GM21717 (cell line): ENCODE measurements at regions not wholly inside any gene's neighbourhood (a gene's known extent, or its start where the extent isn't known, plus 50 kb on each side); places are given as distances from the start of the nearest gene placed in this dataset.
A peak's percentile ranks its signal among the peaks of the same experiment; 100 is the strongest.
"Not testable (repeated sequence)": the region's sequence is repeated elsewhere in the genome, so short reads cannot be mapped to it uniquely, and the experiment has no call there.

ENCODE experiments used
- ATAC-seq: cut with Tn5 transposase; IDR thresholded peaks from one replicate; pipeline ENCODE4 v1.9.1; 2021; ENCODE audit warnings: mild to moderate bottlenecking, moderate library complexity; ENCODE audit not compliant: unreplicated experiment

DNA sequence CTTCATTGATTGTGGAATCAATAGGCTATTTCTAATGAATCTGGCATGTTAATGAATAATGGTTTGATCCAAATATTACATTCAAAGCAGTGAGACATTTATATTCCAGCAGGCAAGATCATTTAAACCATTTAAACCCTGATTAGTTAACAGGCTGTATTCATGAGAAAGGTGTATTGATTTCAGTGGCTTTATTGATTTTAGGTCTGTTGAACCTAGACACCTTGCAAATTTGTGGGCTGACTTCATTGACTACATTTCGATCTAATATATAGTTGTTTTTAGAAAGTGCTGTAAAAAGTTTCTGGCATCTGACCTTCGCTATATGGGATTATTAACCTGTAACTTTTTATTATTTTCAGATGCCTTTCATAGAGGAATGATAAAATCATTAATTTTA, 900.1 kb upstream of the CITED2 start:
- ATAC-seq: no peak

DNA sequence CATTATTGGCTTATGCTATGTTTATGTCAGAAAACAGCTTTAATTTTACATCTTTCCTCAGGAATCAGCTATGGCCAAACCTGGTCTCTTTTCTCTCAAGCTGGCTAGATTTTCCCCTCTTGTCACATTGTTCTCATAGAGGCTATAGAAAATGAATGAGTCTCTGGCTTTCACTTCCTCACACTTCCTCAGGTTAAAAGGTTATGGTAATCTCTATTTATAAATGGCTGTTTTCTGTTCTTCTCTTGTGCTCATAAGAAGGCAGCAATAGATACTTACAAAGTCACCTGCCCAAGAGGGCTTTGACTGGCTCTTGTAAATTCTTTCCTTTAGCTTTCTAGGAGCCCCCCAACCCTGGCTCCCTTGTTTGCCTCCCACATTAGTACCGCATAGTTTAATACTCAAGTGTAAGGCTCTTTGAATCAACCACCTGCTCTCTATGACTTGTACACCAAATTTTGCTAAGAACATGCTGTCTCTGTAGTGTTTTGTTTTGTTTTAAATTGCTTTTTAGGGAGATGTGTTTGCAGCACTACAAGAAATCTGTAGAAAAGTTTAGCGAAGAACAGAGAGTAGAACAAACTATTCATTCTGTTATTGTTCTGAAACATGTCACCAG, 897.4 kb upstream of the CITED2 start:
- ATAC-seq: peak; percentile 100

DNA sequence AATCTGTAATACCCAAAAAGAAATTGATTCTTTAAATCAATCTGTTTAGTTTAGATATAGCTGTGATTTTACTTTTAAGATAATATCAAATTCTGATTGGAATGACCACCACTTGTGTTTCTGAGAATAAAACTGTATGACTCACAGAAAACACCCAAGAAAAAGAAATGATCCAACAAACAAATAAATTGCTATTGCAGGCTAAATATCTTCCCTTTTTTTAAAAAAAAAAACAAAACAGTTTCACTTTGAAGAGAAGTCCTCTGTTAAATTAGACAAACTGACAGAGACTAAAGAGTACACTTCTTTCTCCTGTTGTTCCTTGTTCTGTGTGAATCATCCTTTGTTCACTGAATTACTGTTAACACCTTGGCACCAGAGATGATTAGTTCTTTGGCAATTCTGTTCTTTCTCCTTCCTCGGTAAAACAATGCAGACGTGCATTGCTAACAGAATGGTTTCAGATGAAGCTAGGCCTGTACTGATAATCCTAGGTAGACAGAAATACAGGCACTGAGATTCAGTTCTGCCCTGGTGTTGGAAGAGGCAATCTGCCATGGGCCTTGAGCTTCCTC, 895.2 kb upstream of the CITED2 start:
- no peak for ATAC-seq

DNA sequence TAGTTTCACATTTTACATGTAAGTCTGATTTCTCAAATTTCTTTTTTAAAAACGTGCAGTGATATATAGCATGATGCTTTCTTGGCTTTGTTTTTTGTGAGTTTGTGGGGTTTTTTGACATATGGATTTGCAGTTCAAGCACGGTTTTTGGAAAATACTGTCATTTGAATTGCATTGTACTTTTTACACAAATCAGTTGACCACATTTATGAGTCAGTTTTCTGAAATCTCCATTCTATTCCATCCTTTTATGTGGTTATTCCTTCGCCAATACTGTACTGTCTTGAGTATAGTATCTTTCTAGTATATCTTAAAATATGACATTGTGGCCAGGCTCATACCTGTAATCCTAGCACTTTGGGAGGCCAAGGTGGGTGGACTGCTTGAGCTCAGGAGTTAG, 890.0 kb upstream of the CITED2 start:
- no peak for ATAC-seq

DNA sequence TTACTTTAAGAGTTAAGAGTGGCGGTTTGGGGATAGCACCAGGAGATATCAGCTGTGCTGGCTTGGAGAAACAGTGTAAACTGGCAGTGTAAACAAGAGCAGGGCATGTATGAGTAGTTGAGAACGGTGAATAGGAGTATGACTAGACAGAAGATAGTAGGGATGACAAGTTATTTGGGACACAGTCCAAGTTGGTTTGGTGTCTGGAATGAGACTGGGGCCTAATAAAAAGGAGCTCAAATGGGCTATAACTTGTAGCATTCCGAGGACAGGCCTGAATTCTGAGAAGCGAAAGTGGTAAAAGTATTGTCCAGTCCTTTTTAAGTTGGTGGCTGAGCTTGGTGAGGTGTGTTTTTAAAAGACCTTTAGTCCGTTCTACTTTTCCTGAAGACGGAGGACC, 883.9 kb upstream of the CITED2 start:
- not testable (repeated sequence) for ATAC-seq

DNA sequence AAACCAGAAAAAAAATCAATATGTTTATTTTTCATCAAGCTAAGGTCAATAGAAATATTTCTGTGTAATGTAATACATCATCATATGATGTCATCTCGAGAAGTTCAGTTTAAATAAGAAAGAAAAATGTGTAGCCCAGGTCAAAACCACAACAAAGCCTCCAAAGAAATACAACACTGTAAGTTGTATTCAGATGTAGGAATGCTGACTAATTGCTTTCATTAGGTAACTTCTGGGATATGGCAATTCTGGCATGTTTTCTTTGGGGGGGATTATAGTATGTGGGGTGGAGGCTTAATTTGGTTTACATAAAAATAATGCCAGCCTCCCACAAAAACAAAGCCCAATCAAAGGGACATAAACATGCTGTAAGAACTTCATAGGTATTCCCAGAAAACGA, 881.8 kb upstream of the CITED2 start:
- no peak for ATAC-seq

DNA sequence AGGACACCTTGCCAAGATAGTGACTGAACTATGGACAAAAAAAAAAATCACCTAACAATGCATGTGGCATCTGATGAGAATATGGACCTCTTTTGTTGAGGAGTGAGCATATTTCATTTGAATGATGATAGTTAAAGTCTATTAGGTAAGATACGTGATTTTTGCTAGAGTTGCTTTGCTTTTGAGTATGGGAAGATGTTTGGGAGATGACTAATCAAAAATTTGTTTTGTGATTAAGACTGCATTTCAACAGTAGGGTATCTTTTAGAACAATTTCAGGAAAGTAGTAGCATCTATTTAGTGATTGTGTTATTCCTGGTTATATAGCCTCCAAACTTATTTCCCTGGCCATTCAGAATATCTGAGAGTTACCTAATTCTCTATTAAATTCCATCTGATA, 878.6 kb upstream of the CITED2 start:
- no peak for ATAC-seq

DNA sequence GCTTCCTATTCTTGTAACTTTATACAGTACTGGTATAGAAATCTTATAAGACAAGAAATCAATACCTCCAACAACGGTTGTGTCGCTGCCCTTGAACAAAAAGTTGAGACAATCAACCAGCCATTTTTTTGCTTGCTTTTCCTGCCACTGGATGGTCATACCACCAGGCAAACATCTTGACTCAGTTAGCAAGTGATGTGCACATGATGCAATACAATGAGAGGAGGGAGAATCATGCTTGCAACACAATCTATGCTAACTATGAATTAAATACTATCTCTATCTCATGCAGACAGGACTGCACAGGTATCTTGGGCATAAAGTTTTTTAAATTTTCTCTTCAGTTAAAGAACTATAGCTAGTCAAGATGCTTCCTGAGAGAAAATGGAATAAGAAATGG, 877.7 kb upstream of the CITED2 start:
- no peak for ATAC-seq

DNA sequence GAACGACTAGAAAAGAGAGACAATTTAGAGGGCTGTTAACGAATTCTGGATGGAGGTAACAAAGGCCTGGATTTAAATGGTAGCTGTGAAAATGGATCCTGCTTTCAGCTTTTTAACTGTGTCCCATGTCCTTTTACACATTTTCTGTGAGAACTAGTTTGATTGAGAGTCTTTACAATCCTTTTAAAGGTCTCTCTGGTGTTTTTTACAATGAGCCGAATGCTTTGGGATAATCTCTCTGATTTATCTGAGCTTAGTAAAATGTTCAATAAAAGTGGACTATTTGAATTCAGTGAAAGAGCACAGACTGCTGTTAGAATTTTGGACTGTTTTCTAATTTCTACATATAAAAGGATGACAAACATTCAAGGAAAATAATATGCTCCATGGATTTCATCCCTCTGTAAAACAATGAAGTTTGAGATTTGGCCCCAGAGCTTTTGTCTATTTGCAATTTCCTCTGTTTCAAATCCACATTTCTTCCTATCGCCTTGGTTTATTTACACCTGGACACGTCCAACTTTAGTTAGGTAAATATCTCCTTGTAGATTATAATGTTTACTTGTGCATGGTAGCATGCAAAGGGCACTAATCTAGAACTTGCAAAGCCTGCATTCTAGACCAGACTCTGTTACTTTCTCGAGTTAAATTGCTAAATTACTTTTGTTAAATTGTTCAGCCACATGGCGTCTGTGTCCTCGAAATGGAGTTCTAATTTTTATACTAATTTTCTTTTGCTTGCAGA, 871.0 kb upstream of the CITED2 start:
- no peak for ATAC-seq

DNA sequence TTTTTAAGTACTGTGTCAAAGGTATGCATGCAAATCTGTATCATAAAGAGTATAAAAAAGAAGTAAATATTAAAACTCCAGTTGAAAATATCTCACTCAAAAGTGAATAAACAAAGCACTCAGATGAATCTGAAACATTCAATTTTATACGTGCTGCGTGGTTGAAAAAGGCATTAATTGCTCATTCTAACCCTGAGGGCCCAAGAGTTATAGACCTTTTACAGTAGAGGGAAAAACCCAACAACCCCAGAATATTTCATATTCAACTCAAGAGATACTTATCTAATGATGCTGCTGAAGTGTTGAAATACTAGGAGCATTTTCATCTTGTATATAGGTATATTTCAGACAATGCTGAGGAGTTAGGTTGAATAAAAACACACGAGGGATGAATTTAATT, 862.8 kb upstream of the CITED2 start:
- ATAC-seq: no peak

DNA sequence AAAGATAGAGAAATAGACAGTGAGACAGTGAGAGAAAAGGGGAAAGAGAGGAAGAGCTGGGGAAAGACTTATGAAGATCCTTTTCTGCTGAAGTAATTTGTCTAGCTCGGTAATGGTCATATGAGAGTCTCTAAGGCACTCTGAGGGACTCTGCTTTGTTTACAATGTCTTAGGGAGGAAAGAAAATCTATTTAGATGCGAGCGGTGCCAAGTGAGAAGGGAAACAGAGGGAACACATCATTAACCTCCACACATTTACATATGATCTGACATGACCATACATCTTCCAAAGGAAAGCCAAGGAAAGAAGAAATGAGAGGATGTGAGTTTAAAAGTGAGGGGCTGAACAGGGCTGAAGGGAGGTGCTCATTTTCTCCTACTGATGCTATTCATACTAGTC, 862.3 kb upstream of the CITED2 start:
- ATAC-seq: no peak

DNA sequence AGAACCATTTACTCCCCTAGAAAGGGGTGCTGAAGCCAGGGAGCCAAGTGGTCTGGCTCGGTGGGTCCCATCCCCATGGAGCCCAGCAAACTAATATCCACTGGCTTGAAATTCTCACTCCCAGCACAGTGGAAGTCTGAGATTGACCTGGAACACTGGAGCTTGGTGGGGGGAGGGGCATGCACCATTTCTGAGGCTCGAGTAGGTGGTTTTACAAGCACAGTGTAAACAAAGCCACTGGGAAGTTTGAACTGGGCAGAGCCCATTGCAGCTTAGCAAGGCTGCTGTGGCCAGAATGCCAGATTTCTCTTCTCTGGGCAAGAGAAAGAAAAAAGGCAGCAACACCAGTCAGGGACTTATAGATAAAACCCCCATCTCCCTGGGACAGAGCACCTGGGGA, 855.8 kb upstream of the CITED2 start:
- ATAC-seq: no peak

DNA sequence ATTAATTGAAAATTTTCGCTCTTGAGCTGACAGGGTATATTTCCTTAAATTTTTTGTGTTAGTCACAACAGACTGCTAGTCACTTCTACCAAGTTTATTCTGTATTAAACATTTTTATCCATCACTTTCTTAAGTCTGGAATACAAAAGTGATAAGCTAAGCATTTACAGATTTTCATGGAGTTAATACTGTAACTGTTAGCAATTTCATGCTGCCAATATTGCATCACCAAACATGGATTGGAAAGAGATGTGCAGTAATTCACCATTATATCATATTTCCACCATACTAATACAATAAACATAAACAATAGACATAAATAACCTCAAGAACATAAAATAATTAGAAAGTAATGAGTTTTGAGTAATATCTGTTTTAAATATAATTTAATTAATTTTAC, 854.0 kb upstream of the CITED2 start:
- ATAC-seq: no peak

DNA sequence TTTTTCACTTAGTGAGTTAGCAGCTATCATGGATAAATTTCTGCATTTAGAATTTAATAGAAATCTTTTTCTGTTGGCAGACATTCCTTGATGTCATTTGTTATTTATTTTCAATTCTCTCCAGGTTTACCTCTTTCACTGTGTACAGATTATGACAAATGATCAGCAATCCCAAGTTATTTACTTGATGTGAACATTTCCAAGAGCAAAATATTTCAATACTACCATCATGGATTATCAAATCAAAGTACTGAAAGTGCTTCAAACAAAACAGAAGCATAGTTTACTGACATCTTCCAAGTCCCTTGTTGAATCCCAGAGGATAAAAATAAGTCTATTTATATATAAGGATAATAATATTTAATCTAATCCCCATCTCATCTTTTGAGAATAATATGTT, 852.2 kb upstream of the CITED2 start:
- no peak for ATAC-seq

DNA sequence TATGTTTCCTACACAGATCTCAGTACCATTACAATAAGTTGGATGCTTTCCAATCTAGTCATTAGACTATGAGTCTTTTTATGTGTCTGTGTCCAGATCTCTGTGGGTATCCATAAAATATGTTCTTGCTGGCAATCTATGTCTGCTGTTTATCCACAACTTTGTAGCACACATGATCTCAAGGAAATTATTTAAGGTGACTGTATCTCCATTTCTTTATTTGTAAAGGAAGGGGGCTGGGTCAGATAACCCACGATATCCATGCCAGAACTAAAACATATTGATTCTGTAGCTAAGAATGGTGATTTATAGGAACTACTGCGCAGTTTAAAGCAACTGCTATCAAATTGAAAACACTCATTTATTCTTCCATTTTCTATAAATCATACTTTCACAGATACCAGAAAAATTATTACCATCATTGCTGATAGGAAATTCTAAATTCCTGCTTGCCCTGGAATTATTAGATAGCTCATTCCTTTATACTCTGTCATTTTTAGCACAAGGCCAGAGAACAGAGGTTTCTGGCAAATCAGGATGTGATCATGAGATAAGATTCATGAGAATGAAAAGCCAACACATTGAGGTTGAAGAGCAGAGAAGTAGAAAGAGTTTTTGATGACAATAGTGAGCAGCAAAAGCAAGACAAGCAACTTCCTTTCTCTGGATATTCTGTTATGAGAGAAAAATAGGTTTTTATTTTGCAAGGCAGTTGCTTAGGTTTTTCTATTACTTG, 851.4 kb upstream of the CITED2 start:
- no peak for ATAC-seq

DNA sequence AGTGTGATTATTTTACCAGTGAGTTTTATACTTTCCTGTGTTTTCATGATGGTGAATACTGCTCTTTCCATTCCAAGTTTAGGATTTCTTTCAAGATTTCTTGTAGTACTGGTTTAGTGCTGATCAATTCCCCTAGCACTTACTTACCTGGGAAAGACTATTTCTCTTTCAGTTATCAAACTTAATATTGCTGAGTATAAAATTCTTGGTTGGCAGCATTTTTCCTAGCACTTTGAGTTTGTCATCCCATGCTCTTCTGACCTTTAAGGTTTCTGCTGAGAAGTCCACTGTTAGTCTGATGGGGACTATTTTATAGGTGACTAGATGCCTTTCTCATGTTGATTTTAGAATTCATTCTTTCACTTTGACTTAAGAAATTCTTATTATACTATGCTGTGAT, 842.8 kb upstream of the CITED2 start:
- no peak for ATAC-seq

DNA sequence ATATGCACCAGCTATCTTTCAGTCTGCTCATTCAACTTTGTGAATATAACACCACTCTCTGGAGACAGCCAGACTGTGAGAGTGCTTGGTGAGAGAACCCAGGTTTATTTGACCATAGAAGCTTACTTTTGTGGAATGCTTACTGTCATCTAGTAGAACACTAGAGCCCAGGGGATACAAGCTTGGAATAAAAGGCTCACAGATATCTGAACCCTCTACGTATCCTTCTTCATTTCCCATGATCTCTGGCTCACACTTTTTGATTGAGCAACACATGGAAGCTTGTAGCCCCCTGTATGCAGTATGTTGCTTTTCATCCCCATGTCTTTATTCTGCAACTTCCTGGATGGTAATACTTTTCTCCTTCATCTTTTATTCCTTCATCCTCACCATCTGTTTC, 835.3 kb upstream of the CITED2 start:
- ATAC-seq: no peak

DNA sequence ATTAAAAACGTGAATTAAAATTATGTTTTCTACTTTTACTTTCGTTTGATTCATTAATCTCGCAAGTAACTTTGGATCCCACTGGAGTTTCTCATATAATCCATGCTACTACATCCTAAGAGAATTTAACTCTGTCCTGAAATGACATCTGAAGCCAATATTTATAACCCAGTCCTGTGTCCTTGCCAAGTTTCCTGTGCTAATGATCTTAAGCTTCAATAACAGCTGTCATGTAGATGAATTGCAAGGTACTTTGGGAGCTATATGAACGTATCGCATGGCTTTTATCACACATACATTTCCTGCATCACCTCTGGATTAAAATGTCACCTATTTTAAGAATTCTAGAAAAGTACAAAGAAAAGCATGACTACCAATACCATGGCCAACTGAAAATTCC, 833.8 kb upstream of the CITED2 start:
- ATAC-seq: no peak

DNA sequence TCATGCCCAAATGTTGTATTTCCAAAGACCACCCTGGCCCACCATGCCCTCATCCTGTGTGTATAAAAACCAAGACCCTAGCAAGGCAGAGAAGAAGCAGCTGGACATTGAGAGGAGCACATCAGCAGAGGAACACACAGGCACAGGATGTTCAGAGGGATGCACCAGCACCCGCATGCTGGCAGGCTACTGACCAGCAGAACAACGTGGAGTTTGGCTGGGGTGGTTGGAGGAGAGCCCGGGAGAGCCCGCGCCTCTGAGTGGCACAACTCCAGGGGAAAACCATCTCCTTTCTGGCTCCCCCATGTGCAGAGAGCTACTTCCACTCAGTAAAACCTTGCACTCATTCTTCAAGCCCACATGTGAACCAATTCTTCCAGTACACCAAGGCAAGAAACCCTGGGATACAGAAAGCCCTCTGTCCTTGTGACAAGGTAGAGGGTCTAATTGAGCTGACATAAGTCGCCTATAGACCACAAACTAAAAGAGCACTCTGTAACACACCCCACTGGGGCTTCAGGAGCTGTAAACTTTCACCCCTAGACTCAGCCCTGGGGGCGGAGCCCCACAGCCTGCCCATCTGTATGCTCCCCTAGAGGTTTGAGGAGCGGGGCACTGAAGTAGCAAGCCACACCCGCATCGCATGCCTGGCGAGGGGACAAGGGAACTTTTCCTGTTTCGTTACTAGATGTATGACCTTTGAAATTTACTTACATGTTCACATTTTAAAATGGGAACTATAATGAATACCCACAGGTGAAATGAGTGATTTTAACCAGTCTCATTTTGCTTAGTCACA, 831.5 kb upstream of the CITED2 start:
- ATAC-seq: no peak

DNA sequence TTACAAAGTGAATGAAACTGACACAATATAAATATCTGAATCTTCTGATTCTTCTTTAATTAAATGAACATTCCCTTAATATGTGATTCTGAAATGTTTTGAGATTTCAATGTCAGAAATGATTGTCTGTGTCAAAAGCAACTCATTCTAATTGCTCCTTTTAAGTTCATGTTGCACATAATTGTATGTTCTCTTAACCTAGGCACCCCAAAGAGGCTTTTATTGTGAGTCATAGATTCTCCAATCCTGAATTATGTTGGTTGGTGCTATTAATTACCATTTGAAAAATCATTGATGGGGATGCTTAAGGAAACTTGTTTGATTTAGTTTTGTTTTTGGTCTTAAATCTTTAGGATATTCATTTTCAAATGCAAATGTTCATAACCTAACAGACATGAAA, 829.7 kb upstream of the CITED2 start:
- ATAC-seq: no peak

DNA sequence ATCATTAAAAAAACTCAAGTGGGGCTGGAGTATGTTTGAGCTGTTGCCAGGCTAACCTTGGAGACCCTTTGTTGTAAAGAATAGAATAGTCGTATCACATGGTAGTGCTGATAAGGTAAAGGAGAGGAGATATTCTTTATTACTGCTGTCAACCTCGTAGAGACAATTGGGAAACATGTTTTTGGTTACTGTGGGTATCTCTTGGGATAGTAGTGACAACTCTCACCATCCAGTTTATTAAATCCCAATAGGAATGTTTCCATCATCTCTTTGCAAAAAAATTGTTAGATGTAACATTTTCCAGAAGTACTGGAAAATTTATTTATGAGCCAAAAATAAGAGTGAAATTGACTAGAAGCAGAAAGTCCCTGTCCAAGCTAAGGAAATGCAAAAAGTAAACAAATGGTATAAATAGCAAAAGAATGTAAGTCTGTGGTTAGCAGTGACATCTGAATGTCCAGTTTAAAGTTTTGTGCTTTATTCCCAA, 829.3 kb upstream of the CITED2 start:
- no peak for ATAC-seq
